H1 (cell line): ENCODE measurements at regions not wholly inside any gene's neighbourhood (a gene's known extent, or its start where the extent isn't known, plus 50 kb on each side); places are given as distances from the start of the nearest gene placed in this dataset.

Experiments used
- CTCF ChIA-PET: fragments of 300-600 bp; sonication (Branson Sonifier 250); formaldehyde crosslinking; loops from one replicate; lab custom pipeline; 2021; ENCODE audit not compliant: partially characterized antibody; lab: Charles Lee
- POLR2A ChIA-PET: fragments of 300-600 bp; sonication (Branson Sonifier 250); formaldehyde crosslinking; loops from one replicate; lab custom pipeline; 2021; ENCODE audit warnings: inconsistent platforms; ENCODE audit not compliant: partially characterized antibody; lab: Charles Lee
- DNase-seq, 2 experiments: peaks; one replicate each; pipeline versions ENCODE4 v3.0.0 to v3.0.0-alpha.2; 2010 to 2022; ENCODE audit warnings: low spot score in 2 of 2, low read depth in 1 of 2, mixed read lengths in 1 of 2
- FAIRE-seq: peaks from 2 replicates; lab custom pipeline; 2011; peaks lifted over from hg19 to GRCh38; lab: Jason Lieb, UNC
- H2AFZ ChIP-seq: 2 replicates; pipeline ENCODE4 v1.8.1; 2012; ENCODE audit warnings: low read length, inconsistent platforms
- H2AK5ac ChIP-seq: 2 replicates; pipeline ENCODE4 v1.6.1; 2013; ENCODE audit warnings: low read depth, low read length
- H2BK120ac ChIP-seq: replicated peaks from 2 replicates; pipeline ENCODE3; 2013; ENCODE audit warnings: low read depth, low read length, inconsistent platforms
- H2BK12ac ChIP-seq: 2 replicates; pipeline ENCODE4 v1.6.1; 2013; ENCODE audit warnings: low read depth, low read length
- H2BK15ac ChIP-seq: 2 replicates; pipeline ENCODE4 v1.6.1; 2013; ENCODE audit warnings: low read length
- H2BK20ac ChIP-seq: 2 replicates; pipeline ENCODE4 v1.6.1; 2013; ENCODE audit warnings: low read length
- H2BK5ac ChIP-seq: 2 replicates; pipeline ENCODE4 v1.6.1; 2013; ENCODE audit warnings: low read depth, low read length
- H3K14ac ChIP-seq: 2 replicates; pipeline ENCODE4 v1.6.1; 2013; ENCODE audit warnings: inconsistent platforms; ENCODE audit not compliant: insufficient read length
- H3K18ac ChIP-seq: 2 replicates; pipeline ENCODE4 v1.6.1; 2013; ENCODE audit warnings: low read length; ENCODE audit errors: extremely low read depth
- H3K23ac ChIP-seq: 2 replicates; pipeline ENCODE4 v1.6.1; 2013; ENCODE audit warnings: inconsistent platforms; ENCODE audit not compliant: insufficient read length
- H3K23me2 ChIP-seq: 2 replicates; pipeline ENCODE4 v1.6.1; 2013; ENCODE audit warnings: low read depth, low read length
- H3K27ac ChIP-seq: 2 replicates; pipeline ENCODE4 v1.6.1; 2011; ENCODE audit warnings: low read depth, low read length, inconsistent platforms
- H3K27me3 ChIP-seq, 4 experiments: replicated peaks in 1 of 4; 1 replicate in 1 of 4; 2 replicates in 3 of 4; pipeline versions ENCODE4 v1.6.1 to v1.8.1; 2011 to 2013; ENCODE audit warnings: low read length in 3 of 4, mild to moderate bottlenecking in 3 of 4, inconsistent platforms in 2 of 4, mixed read lengths in 2 of 4, moderate library complexity in 1 of 4; ENCODE audit not compliant: control insufficient read depth in 3 of 4, insufficient read depth in 3 of 4; ENCODE audit errors: extremely low read depth in 1 of 4
- H3K36me3 ChIP-seq, 4 experiments: 2 replicates each; pipeline versions ENCODE4 v1.6.1 to v1.8.1; 2011 to 2013; ENCODE audit warnings: mild to moderate bottlenecking in 4 of 4, low read length in 3 of 4, moderate library complexity in 2 of 4, control low read depth in 1 of 4, inconsistent platforms in 1 of 4; ENCODE audit not compliant: insufficient read depth in 4 of 4, control insufficient read depth in 2 of 4
- H3K4ac ChIP-seq: replicated peaks from 2 replicates; pipeline ENCODE3; 2013; ENCODE audit warnings: low read length, low read depth, mixed read lengths, inconsistent platforms; ENCODE audit not compliant: insufficient read length
- H3K4me1 ChIP-seq, 4 experiments: replicated peaks in 1 of 4; 1 replicate in 1 of 4; 2 replicates in 3 of 4; pipeline versions ENCODE4 v1.6.1 to v1.8.1; 2011 to 2013; ENCODE audit warnings: low read length in 3 of 4, inconsistent platforms in 2 of 4, mixed read lengths in 1 of 4; ENCODE audit not compliant: insufficient read depth in 4 of 4, control insufficient read depth in 3 of 4
- H3K4me2 ChIP-seq, 2 experiments: 2 replicates each; pipeline versions ENCODE4 v1.6.1 to v1.8.1; 2011 to 2013; ENCODE audit warnings: low read depth in 2 of 2, low read length in 2 of 2, control low read depth in 1 of 2, inconsistent platforms in 1 of 2, mild to moderate bottlenecking in 1 of 2; ENCODE audit not compliant: insufficient read depth in 1 of 2
- H3K4me3 ChIP-seq, 4 experiments: fragments of 200-600, 300-600 bp in 1 of 4; sonication (generic), shearing (Covaris generic), sonication (Bioruptor Twin) in 1 of 4; 2 replicates each; pipeline versions ENCODE4 v1.5.1 to v1.8.1; 2011 to 2016; ENCODE audit warnings: low read length in 4 of 4, low read depth in 3 of 4, control low read depth in 2 of 4, inconsistent platforms in 2 of 4, mild to moderate bottlenecking in 2 of 4, mixed read lengths in 1 of 4, moderate library complexity in 1 of 4; ENCODE audit not compliant: insufficient read depth in 2 of 4; ENCODE audit errors: extremely low read depth in 1 of 4
- H3K56ac ChIP-seq: replicated peaks from 2 replicates; pipeline ENCODE3; 2013; ENCODE audit warnings: low read depth, mild to moderate bottlenecking, mixed read lengths, low read length, inconsistent platforms; ENCODE audit not compliant: insufficient read length
- H3K79me1 ChIP-seq: 2 replicates; pipeline ENCODE4 v1.6.1; 2013; ENCODE audit warnings: low read depth, low read length, control low read depth
- H3K79me2 ChIP-seq, 2 experiments: 2 replicates each; pipeline versions ENCODE4 v1.6.1 to v1.8.1; 2012 to 2013; ENCODE audit warnings: low read length in 2 of 2, mild to moderate bottlenecking in 2 of 2, inconsistent platforms in 1 of 2; ENCODE audit not compliant: insufficient read depth in 2 of 2, control insufficient read depth in 1 of 2
- H3K9ac ChIP-seq, 4 experiments: replicated peaks in 1 of 4; 1 replicate in 1 of 4; 2 replicates in 3 of 4; pipeline versions ENCODE4 v1.6.1 to v1.8.1; 2011 to 2013; ENCODE audit warnings: low read depth in 3 of 4, low read length in 3 of 4, control low read depth in 2 of 4, mild to moderate bottlenecking in 2 of 4, moderate library complexity in 2 of 4, inconsistent platforms in 1 of 4; ENCODE audit errors: extremely low read depth in 1 of 4
- H3K9me3 ChIP-seq, 2 experiments: 2 replicates each; pipeline versions ENCODE4 v1.6.1 to v1.8.1; 2012 to 2013; ENCODE audit warnings: mild to moderate bottlenecking in 2 of 2, moderate library complexity in 2 of 2, control low read depth in 1 of 2, inconsistent platforms in 1 of 2, low read depth in 1 of 2, low read length in 1 of 2, mixed read lengths in 1 of 2; ENCODE audit not compliant: insufficient read depth in 2 of 2
- H4K20me1 ChIP-seq, 2 experiments: replicated peaks in 1 of 2; 2 replicates each; pipeline versions ENCODE3 to v1.8.1; 2011 to 2013; ENCODE audit warnings: inconsistent platforms in 2 of 2, low read length in 2 of 2, mild to moderate bottlenecking in 1 of 2; ENCODE audit not compliant: insufficient read depth in 2 of 2, control insufficient read depth in 1 of 2
- H4K5ac ChIP-seq: 2 replicates; pipeline ENCODE4 v1.6.1; 2013; ENCODE audit warnings: low read length, low read depth, mixed read lengths, inconsistent platforms; ENCODE audit not compliant: insufficient read length
- H4K8ac ChIP-seq: 2 replicates; pipeline ENCODE4 v1.8.0; 2013; ENCODE audit warnings: mild to moderate bottlenecking, moderate library complexity, low read length, inconsistent platforms; ENCODE audit not compliant: insufficient read depth; ENCODE audit errors: extremely low read depth
- H4K91ac ChIP-seq: replicated peaks from 2 replicates; pipeline ENCODE3; 2013; ENCODE audit warnings: low read length, mixed read lengths, inconsistent platforms; ENCODE audit not compliant: insufficient read length
- SP4 ChIP-seq: IDR thresholded peaks from 2 replicates; pipeline ENCODE4 v1.6.1; 2012; ENCODE audit warnings: low read length, inconsistent platforms
- WGBS, 2 experiments: shearing (Covaris generic) in 1 of 2; methylation state at CpG; one replicate each; pipeline versions ENCODE4 v1.1.6 to v1.1.7; 2013 to 2015; ENCODE audit warnings: low lambda C conversion rate in 2 of 2, mixed read lengths in 2 of 2, inconsistent platforms in 1 of 2, low coverage in 1 of 2, missing lambda C conversion rate in 1 of 2; ENCODE audit not compliant: insufficient replicate concordance in 2 of 2, insufficient coverage in 1 of 2, insufficient read length in 1 of 2; ENCODE audit errors: extremely low coverage in 1 of 2, missing lambda C conversion rate in 1 of 2; 5-methylcytosine and 5-hydroxymethylcytosine counted together

DNA sequence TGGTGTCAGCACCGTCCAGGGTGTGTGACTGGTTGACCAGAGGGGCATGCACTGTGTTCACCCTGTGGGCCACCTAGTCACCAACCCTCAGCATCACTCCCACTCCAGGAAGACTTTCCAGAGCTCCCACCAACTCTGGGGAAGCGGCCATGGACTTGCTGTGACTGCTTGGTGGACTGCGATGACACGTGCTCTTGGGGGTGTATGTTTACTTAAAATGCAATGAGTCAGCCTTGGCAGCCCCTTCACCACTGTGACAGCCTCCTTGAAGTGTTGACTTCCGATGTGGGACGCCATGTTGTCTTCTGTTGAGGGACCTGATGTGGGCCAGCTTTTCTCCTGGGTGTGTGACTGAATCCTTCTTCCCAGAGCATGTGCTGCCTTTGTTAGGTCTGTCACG is 151.1 kb upstream of the RTL1 start:
- H3K36me3 ChIP-seq = no peaks in the 10 kb centered on the region
- H2BK20ac ChIP-seq = no peak overlapping the region
- no peak overlapping the region for H3K56ac ChIP-seq
- no peak overlapping the region for H2BK120ac ChIP-seq
- H3K9ac ChIP-seq = no peak overlapping the region
- H3K4me3 ChIP-seq = no peak overlapping the region
- no peak overlapping the region for H2BK12ac ChIP-seq
- H2BK5ac ChIP-seq = no peak overlapping the region
- H2AFZ ChIP-seq = no peak overlapping the region
- DNase-seq = no peak
- H3K23ac ChIP-seq = no peak overlapping the region
- no peaks in the 10 kb centered on the region for H4K20me1 ChIP-seq
- no peak overlapping the region for H3K27ac ChIP-seq
- no peak overlapping the region for H3K18ac ChIP-seq
- H2BK15ac ChIP-seq = no peak overlapping the region
- no peaks in the 10 kb centered on the region; a peak in 1 of 7 replicates for H3K27me3 ChIP-seq
- no peak for FAIRE-seq
- H4K5ac ChIP-seq = no peak overlapping the region
- WGBS, 2 experiments = 97% methylated on average over 7 of the region's 7 CpGs; no CpG with 5 or more reads in 1 of the 2 experiments
- no peak overlapping the region for H3K14ac ChIP-seq
- no peaks in the 10 kb centered on the region for H3K4me1 ChIP-seq
- H4K91ac ChIP-seq = no peak overlapping the region
- no peak overlapping the region for H2AK5ac ChIP-seq
- CTCF ChIA-PET = interaction anchor here (0.6 to 1.3 kb wide), 4 partner anchors 10 to 137 kb away, joined by 3 read pairs; no protein-coding TSS in a partner anchor
- H3K4ac ChIP-seq = no peak overlapping the region
- POLR2A ChIA-PET = no interaction called here
- no peaks in the 10 kb centered on the region for H3K79me1 ChIP-seq
- no peaks in the 10 kb centered on the region for H3K23me2 ChIP-seq
- H3K79me2 ChIP-seq = no peaks in the 10 kb centered on the region
- H3K4me2 ChIP-seq = no peak overlapping the region
- peaks cover 3 to 10% of the 10 kb centered on the region in 2 experiments; a peak in 2 of 4 replicates for H3K9me3 ChIP-seq
- H4K8ac ChIP-seq = 0 out of 2 replicates have a peak overlapping the region, but pooled peaks have one; percentile 15
- TF ChIP-seq SP4 = no peak
